ENCODE measurements at regions not wholly inside any gene's neighbourhood (a gene's known extent, or its start where the extent isn't known, plus 50 kb on each side); places are given as distances from the start of the nearest gene placed in this dataset.

DNA sequence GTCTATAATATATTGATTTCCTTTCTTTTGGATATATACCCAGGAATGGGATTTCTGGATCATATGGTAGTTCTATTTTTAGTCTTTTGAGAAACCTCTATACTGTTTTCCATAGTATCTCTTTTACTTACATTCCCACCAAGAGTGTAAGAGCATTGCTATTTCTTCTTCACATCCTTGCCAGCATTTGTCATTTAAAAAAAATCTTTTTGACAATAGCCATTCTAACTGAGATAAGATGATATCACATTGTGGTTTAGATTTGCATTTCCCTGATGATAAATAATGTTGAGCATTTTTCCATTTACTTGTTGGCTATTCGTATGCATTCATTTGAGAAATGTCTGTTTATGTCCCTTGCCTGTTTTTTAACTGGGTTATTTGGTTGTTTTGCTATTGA lies 467.4 kb downstream of the COL11A1 start:
- H3K4me3 ChIP-seq (ENCODE audit: control insufficient read depth, low read depth, low read length), result no peak overlapping the region
- TF ChIP-seq, protein P1, sequence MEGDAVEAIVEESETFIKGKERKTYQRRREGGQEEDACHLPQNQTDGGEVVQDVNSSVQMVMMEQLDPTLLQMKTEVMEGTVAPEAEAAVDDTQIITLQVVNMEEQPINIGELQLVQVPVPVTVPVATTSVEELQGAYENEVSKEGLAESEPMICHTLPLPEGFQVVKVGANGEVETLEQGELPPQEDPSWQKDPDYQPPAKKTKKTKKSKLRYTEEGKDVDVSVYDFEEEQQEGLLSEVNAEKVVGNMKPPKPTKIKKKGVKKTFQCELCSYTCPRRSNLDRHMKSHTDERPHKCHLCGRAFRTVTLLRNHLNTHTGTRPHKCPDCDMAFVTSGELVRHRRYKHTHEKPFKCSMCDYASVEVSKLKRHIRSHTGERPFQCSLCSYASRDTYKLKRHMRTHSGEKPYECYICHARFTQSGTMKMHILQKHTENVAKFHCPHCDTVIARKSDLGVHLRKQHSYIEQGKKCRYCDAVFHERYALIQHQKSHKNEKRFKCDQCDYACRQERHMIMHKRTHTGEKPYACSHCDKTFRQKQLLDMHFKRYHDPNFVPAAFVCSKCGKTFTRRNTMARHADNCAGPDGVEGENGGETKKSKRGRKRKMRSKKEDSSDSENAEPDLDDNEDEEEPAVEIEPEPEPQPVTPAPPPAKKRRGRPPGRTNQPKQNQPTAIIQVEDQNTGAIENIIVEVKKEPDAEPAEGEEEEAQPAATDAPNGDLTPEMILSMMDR (IDR thresholded peaks at IDR 0.05; ENCODE audit: control insufficient read depth, insufficient read depth, low read depth, low read length, missing control alignments), result no peak
- no peak for DNase-seq (ENCODE audit: low read depth)

GRCh38 chr1:102640312-102640711 lies 468.0 kb downstream of the COL11A1 start:
- TF ChIP-seq, protein P1 (IDR thresholded peaks at IDR 0.05; ENCODE audit: control insufficient read depth, insufficient read depth, low read depth, low read length, missing control alignments), result no peak
- DNase-seq (ENCODE audit: low read depth), result no peak
- H3K4me3 ChIP-seq (ENCODE audit: control insufficient read depth, low read depth, low read length), result no peak overlapping the region

- H3K4me3 ChIP-seq (ENCODE audit: control insufficient read depth, low read depth, low read length), result no peak overlapping the region
- DNase-seq (ENCODE audit: low read depth), result no peak
- TF ChIP-seq, protein P1 (IDR thresholded peaks at IDR 0.05; ENCODE audit: control insufficient read depth, insufficient read depth, low read depth, low read length, missing control alignments), result no peak
Measured at GRCh38 chr1:102631691-102632090, 476.6 kb downstream of the COL11A1 start.

DNA sequence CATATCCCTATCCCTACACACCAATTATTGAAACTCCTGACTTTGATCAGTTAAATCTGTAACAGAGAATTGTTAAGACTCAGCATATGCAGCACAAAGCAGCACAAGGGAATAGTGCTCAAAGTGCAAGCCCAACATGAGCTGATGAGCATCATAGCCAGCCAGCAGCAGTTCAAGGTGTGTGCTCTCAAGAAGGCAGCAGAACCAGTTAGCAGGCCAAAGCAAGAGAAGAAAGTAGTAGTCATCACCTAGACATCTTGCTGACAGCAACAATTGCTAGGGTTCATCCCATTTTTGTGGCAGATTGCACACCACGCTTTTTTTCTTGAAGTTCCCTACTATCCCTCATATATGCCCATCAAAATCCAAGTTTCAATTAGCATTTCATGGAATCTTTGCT lies 478.3 kb downstream of the COL11A1 start:
- TF ChIP-seq, protein P1 (IDR thresholded peaks at IDR 0.05; ENCODE audit: control insufficient read depth, insufficient read depth, low read depth, low read length, missing control alignments), result no peak
- H3K4me3 ChIP-seq (ENCODE audit: control insufficient read depth, low read depth, low read length), result no peak overlapping the region
- no peak for DNase-seq (ENCODE audit: low read depth)

GRCh38 chr1:102628109-102628613 lies 480.2 kb downstream of the COL11A1 start:
- TF ChIP-seq, protein P1 (IDR thresholded peaks at IDR 0.05; ENCODE audit: control insufficient read depth, insufficient read depth, low read depth, low read length, missing control alignments), result no peak
- no peak overlapping the region for H3K4me3 ChIP-seq (ENCODE audit: control insufficient read depth, low read depth, low read length)
- no peak for DNase-seq (ENCODE audit: low read depth)

- H3K4me3 ChIP-seq (ENCODE audit: control insufficient read depth, low read depth, low read length), result no peak overlapping the region
- TF ChIP-seq, protein P1 (IDR thresholded peaks at IDR 0.05; ENCODE audit: control insufficient read depth, insufficient read depth, low read depth, low read length, missing control alignments), result no peak
- no peak for DNase-seq (ENCODE audit: low read depth)
Measured at GRCh38 chr1:102627145-102627544, 481.2 kb downstream of the COL11A1 start.

- no peak overlapping the region for H3K4me3 ChIP-seq (ENCODE audit: control insufficient read depth, low read depth, low read length)
- no peak for DNase-seq (ENCODE audit: low read depth)
- TF ChIP-seq, protein P1 (IDR thresholded peaks at IDR 0.05; ENCODE audit: control insufficient read depth, insufficient read depth, low read depth, low read length, missing control alignments), result no peak
Measured at GRCh38 chr1:102615896-102616295, 492.4 kb downstream of the COL11A1 start.
